K562 (cell line): ENCODE measurements at regions not wholly inside any gene's neighbourhood (a gene's known extent, or its start where the extent isn't known, plus 50 kb on each side); places are given as distances from the start of the nearest gene placed in this dataset.
A peak's percentile ranks its signal among the peaks of the same experiment; 100 is the strongest.

Experiments
- ATAC-seq: fragments of 200-7000 bp; cut with Tn5 transposase; 3 replicates; pipeline ENCODE4 v1.9.1; 2020; ENCODE audit warnings: moderate library complexity
- BruUV-seq: library from RNA; stranded (reverse); fragments of 400-500 nt; replicated peaks from 2 replicates; lab custom pipeline; 2021; lab: Mats Ljungman, UMichigan
- CTCF ChIA-PET: fragments of 300-600 bp; formaldehyde crosslinking; extraction: SDS; loops from one replicate; lab custom pipeline; 2021; ENCODE audit warnings: low intra/inter-chr PET ratio; lab: Yijun Ruan, JAX
- POLR2A ChIA-PET: fragments of 300-600, 350-650 bp; sonication (Branson Sonifier 250); formaldehyde crosslinking; extraction: SDS; loops from one replicate; lab custom pipeline; 2021; ENCODE audit warnings: antibody characterized with exemption, inconsistent platforms; lab: Yijun Ruan, JAX
- DNase-seq, 4 experiments: peaks; one replicate each; pipeline versions ENCODE4 v3.0.0 to v3.0.0-alpha.2; 2011 to 2018; ENCODE audit warnings: low spot score in 3 of 4, mixed read lengths in 3 of 4; ENCODE audit errors: extremely low read depth in 1 of 4
- FAIRE-seq: peaks from 2 replicates; lab custom pipeline; 2011; peaks lifted over from hg19 to GRCh38; lab: Jason Lieb, UNC
- H2AFZ ChIP-seq: 2 replicates; pipeline ENCODE4 v1.6.0; 2011; ENCODE audit warnings: low read depth, low read length, control low read depth, inconsistent platforms
- H3K27ac ChIP-seq: fragments of 200-600 bp; 3 replicates; pipeline ENCODE4 v1.8.0; 2011; ENCODE audit warnings: low read depth, mild to moderate bottlenecking, control low read depth, inconsistent platforms, low read length, moderate library complexity, mixed read lengths; ENCODE audit errors: extremely low read depth
- H3K27me3 ChIP-seq, 2 experiments: fragments of 300-600 bp in 1 of 2; 2 replicates in 1 of 2; 3 replicates in 1 of 2; pipeline versions ENCODE4 v1.6.0 to v1.8.0; 2011; ENCODE audit warnings: inconsistent platforms in 2 of 2, low read length in 2 of 2, mild to moderate bottlenecking in 1 of 2, mixed read lengths in 1 of 2, moderate library complexity in 1 of 2; ENCODE audit not compliant: control insufficient read depth in 2 of 2, insufficient read depth in 2 of 2
- H3K36me3 ChIP-seq: fragments of 300-600 bp; 3 replicates; pipeline ENCODE4 v1.8.0; 2011; ENCODE audit warnings: mild to moderate bottlenecking, low read length, inconsistent platforms; ENCODE audit not compliant: control insufficient read depth, insufficient read depth
- H3K4me1 ChIP-seq, 2 experiments: fragments of 200-600 bp in 1 of 2; replicated peaks in 1 of 2; 2 replicates in 1 of 2; 3 replicates in 1 of 2; pipeline versions ENCODE4 v1.5.1 to v1.8.0; 2011; ENCODE audit warnings: inconsistent platforms in 2 of 2, low read length in 2 of 2, mild to moderate bottlenecking in 1 of 2, mixed read lengths in 1 of 2, moderate library complexity in 1 of 2; ENCODE audit not compliant: control insufficient read depth in 2 of 2, insufficient read depth in 2 of 2
- H3K4me2 ChIP-seq: 2 replicates; pipeline ENCODE4 v1.6.1; 2011; ENCODE audit warnings: low read length, control low read depth, inconsistent platforms, mixed read lengths; ENCODE audit not compliant: insufficient read depth
- H3K4me3 ChIP-seq: fragments of 200-600 bp; sonication (generic), shearing (Covaris generic); 2 replicates; pipeline ENCODE4 v1.5.1; 2016; ENCODE audit warnings: control low read depth, inconsistent platforms
- H3K79me2 ChIP-seq: fragments of 200-600 bp; 3 replicates; pipeline ENCODE4 v1.8.0; 2011; ENCODE audit warnings: low read length, inconsistent platforms; ENCODE audit not compliant: control insufficient read depth, insufficient read depth
- H3K9ac ChIP-seq, 2 experiments: 2 replicates each; pipeline versions ENCODE4 v1.6.0 to v1.6.1; 2011; ENCODE audit warnings: low read depth in 2 of 2, low read length in 2 of 2, control low read depth in 1 of 2, inconsistent platforms in 1 of 2, mild to moderate bottlenecking in 1 of 2, mixed read lengths in 1 of 2; ENCODE audit not compliant: insufficient read depth in 1 of 2
- H3K9me1 ChIP-seq: one replicate; pipeline ENCODE4 v1.6.0; 2011; ENCODE audit warnings: inconsistent platforms, mild to moderate bottlenecking, low read length, moderate library complexity; ENCODE audit not compliant: control insufficient read depth, insufficient read depth
- H3K9me3 ChIP-seq: replicated peaks from 2 replicates; pipeline ENCODE4 v1.5.1; 2011; ENCODE audit warnings: low read depth, low read length, inconsistent platforms; ENCODE audit not compliant: control insufficient read depth, insufficient read depth
- H4K20me1 ChIP-seq: replicated peaks from 2 replicates; pipeline ENCODE4 v1.6.1; 2011; ENCODE audit warnings: low read length, inconsistent platforms, mixed read lengths; ENCODE audit not compliant: control insufficient read depth, insufficient read depth
- BMI1 ChIP-seq: fragments of 150-350 bp; IDR thresholded peaks from 2 replicates; pipeline ENCODE4 v1.6.1; 2014; ENCODE audit warnings: low read length
- CHD1 ChIP-seq: fragments of 200-600 bp; sonication (generic); IDR thresholded peaks from one replicate; pipeline ENCODE4 v1.6.1; 2012; ENCODE audit warnings: mild to moderate bottlenecking, moderate library complexity, low read length, inconsistent platforms
- EHMT2 ChIP-seq: fragments of 450-650 bp; IDR thresholded peaks from 2 replicates; pipeline ENCODE4 v1.6.1; 2018; ENCODE audit warnings: antibody characterized with exemption
- LARP7 ChIP-seq: fragments of 450-650 bp; IDR thresholded peaks from 2 replicates; pipeline ENCODE4 v1.6.1; 2016
- MAFF ChIP-seq: IDR thresholded peaks from 2 replicates; pipeline ENCODE4 v1.6.1; 2012; ENCODE audit warnings: low read length, improper control_type of control experiment
- RFX1 ChIP-seq: fragments of 450-650 bp; IDR thresholded peaks from 2 replicates; pipeline ENCODE4 v1.6.1; 2016; ENCODE audit warnings: mild to moderate bottlenecking, moderate library complexity
- ZNF766 ChIP-seq: fragments of 200-800 bp; sonication (Bioruptor generic); conservative IDR thresholded peaks from 2 replicates; pipeline ENCODE4 v1.6.1; 2016; ENCODE audit warnings: missing genetic modification characterization, missing compliant biosample characterization
- WGBS: fragments of 100-300 bp; shearing (Covaris generic); methylation state at CpG from one replicate; pipeline ENCODE4 v1.1.6; 2016; ENCODE audit warnings: low coverage, mixed read lengths; ENCODE audit not compliant: insufficient coverage; ENCODE audit errors: missing lambda C conversion rate; 5-methylcytosine and 5-hydroxymethylcytosine counted together
- in situ Hi-C: fragments of 300-500 bp; cut with MboI; formaldehyde crosslinking; loops from 4 replicates; pipeline ENCODE4 v1.15.0; 2018; ENCODE audit warnings: inconsistent platforms, mixed read lengths
- intact Hi-C: fragments of 100-400 bp; cut with micrococcal nuclease; formaldehyde crosslinking; loops from 2 replicates; pipeline ENCODE4 v1.14.2; 2022
- TF ChIP-seq, protein P1 (sequence below), 2 experiments: fragments of 250-450 bp in 1 of 2; fragments of 450-650 bp in 1 of 2; sonication (Bioruptor Pico) in 1 of 2; IDR thresholded peaks; 2 replicates each; pipeline versions ENCODE4 v1.6.1 to v1.8.0; 2016 to 2021; ENCODE audit warnings: mild to moderate bottlenecking in 2 of 2, moderate library complexity in 2 of 2, missing compliant biosample characterization in 1 of 2, missing genetic modification characterization in 1 of 2
- TF ChIP-seq, protein P2 (sequence below): fragments of 250-450 bp; sonication (Bioruptor Pico); IDR thresholded peaks from 2 replicates; pipeline ENCODE4 v1.5.0; 2021
- TF ChIP-seq, protein P3 (sequence below): fragments of 250-450 bp; sonication (Bioruptor Pico); IDR thresholded peaks from 2 replicates; pipeline ENCODE4 v1.5.0; 2021

DNA sequence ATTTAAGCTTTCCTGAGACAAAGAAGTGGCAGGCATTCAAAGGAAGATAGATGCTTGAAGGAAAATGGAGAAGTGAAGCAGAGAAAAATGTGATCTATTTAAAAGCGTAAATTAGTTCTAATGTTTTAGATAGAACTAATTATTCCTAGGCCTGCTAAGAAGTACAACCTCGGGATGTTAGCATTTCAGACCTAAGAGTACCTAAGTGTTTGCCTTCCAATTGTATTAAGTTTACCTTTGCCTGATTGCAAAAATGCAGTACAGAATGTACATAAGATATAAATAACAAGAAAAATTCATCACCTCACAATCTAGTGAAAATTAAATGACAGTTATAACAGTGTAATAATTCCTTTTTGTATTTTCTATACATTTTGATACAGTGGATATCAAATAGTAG, 71.1 kb upstream of the HNMT start (continued):
- TF ChIP-seq, protein P1, sequence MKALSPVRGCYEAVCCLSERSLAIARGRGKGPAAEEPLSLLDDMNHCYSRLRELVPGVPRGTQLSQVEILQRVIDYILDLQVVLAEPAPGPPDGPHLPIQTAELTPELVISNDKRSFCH (CRISPR knock-in tag; IDR thresholded peaks at IDR 0.05): no peak
- TF ChIP-seq, protein P1 (tag; IDR thresholded peaks at IDR 0.05): no peak
- no peak for TF ChIP-seq BMI1

DNA sequence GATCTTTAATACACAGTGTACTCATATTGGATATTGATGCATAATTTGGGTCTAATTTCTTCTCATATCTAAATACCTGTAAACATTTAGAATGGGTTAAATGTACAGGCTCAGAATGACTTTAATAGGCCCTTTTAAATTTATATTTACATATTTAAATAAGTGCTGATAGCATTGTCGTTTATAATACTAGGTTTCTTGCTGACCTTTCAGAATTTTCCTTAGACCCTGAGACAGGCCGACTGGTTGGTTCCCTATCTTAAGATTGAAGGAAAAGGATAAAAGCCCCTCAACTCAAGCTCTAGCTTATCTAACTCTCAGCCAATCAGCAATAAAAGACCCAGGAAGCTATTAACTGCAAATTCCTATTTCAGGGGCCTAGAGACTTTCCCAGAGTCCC, 67.8 kb upstream of the HNMT start:
- CTCF ChIA-PET: no interaction called here
- TF ChIP-seq RFX1 (no peak), LARP7 (no peak), ZNF766 (no peak), EHMT2 (no peak), MAFF (peak; percentile 32; the same call in 1 of the 2 replicates), CHD1 (no peak)
- TF ChIP-seq, protein P2, sequence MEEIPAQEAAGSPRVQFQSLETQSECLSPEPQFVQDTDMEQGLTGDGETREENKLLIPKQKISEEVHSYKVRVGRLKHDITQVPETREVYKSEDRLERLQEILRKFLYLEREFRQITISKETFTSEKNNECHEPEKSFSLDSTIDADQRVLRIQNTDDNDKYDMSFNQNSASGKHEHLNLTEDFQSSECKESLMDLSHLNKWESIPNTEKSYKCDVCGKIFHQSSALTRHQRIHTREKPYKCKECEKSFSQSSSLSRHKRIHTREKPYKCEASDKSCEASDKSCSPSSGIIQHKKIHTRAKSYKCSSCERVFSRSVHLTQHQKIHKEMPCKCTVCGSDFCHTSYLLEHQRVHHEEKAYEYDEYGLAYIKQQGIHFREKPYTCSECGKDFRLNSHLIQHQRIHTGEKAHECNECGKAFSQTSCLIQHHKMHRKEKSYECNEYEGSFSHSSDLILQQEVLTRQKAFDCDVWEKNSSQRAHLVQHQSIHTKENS (CRISPR knock-in tag): no peak
- TF ChIP-seq, protein P3, sequence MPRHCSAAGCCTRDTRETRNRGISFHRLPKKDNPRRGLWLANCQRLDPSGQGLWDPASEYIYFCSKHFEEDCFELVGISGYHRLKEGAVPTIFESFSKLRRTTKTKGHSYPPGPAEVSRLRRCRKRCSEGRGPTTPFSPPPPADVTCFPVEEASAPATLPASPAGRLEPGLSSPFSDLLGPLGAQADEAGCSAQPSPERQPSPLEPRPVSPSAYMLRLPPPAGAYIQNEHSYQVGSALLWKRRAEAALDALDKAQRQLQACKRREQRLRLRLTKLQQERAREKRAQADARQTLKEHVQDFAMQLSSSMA (CRISPR knock-in tag): no peak
- H3K4me2 ChIP-seq: no peak overlapping the region
- FAIRE-seq: no peak
- no peak overlapping the region for H3K4me3 ChIP-seq
- peaks cover 0 to 4% of the 10 kb centered on the region in 2 experiments; a peak in 1 of 5 replicates for H3K27me3 ChIP-seq
- POLR2A ChIA-PET: no interaction called here
- intact Hi-C loops (no loop called here), in situ Hi-C loops (no loop called here)
- BruUV-seq: no TSS peak
- H3K79me2 ChIP-seq: no peaks in the 10 kb centered on the region
- no peaks in the 10 kb centered on the region for H3K9me3 ChIP-seq
- H3K4me1 ChIP-seq: no peaks in the 10 kb centered on the region
- no peak overlapping the region for H2AFZ ChIP-seq
- H3K9me1 ChIP-seq: no peaks in the 10 kb centered on the region
- H3K9ac ChIP-seq: no peak overlapping the region
- no peaks in the 10 kb centered on the region for H4K20me1 ChIP-seq
- no peak for DNase-seq
- H3K27ac ChIP-seq: no peak overlapping the region
- 0% methylated on average over 2 of the region's 2 CpGs for WGBS
- ATAC-seq: no peak
- no peaks in the 10 kb centered on the region for H3K36me3 ChIP-seq
